HG03521 (cell line): ENCODE measurements at regions not wholly inside any gene's neighbourhood (a gene's known extent, or its start where the extent isn't known, plus 50 kb on each side); places are given as distances from the start of the nearest gene placed in this dataset.
"Not testable (repeated sequence)": the region's sequence is repeated elsewhere in the genome, so short reads cannot be mapped to it uniquely, and the experiment has no call there.

Experiments used
- ATAC-seq: cut with Tn5 transposase; IDR thresholded peaks from one replicate; pipeline ENCODE4 v1.9.1; 2021; ENCODE audit warnings: mild to moderate bottlenecking, moderate library complexity; ENCODE audit not compliant: unreplicated experiment

GRCh38 chr5:114953565-114953964 lies 216.1 kb downstream of the TRIM36 start:
- no peak for ATAC-seq

- no peak for ATAC-seq
Observed at GRCh38 chr5:114952876-114953275, 216.8 kb downstream of the TRIM36 start.

GRCh38 chr5:114949756-114950155 lies 220.0 kb downstream of the TRIM36 start:
- ATAC-seq = no peak

- no peak for ATAC-seq
Observed at GRCh38 chr5:114948986-114949621, 220.6 kb downstream of the TRIM36 start.

GRCh38 chr5:114948363-114948762 lies 221.3 kb downstream of the TRIM36 start:
- no peak for ATAC-seq

- ATAC-seq = no peak
Observed at GRCh38 chr5:114940709-114941108, 229.0 kb downstream of the TRIM36 start.

GRCh38 chr5:114935490-114935889 lies 234.2 kb downstream of the TRIM36 start:
- ATAC-seq = no peak

- no peak for ATAC-seq
Observed at GRCh38 chr5:114928644-114929462, 240.9 kb downstream of the TRIM36 start.

- ATAC-seq = no peak
Observed at GRCh38 chr5:114924769-114925168, 244.9 kb downstream of the TRIM36 start.

- ATAC-seq = no peak
Observed at GRCh38 chr5:114912189-114912920, 257.4 kb downstream of the TRIM36 start.

- ATAC-seq = no peak
Observed at GRCh38 chr5:114910727-114911126, 259.0 kb downstream of the TRIM36 start.

- ATAC-seq = no peak
Observed at GRCh38 chr5:114909424-114909823, 260.3 kb downstream of the TRIM36 start.

- no peak for ATAC-seq
Observed at GRCh38 chr5:114903767-114904166, 265.9 kb downstream of the TRIM36 start.

GRCh38 chr5:114898602-114899001 lies 271.1 kb downstream of the TRIM36 start:
- no peak for ATAC-seq

- no peak for ATAC-seq
Observed at GRCh38 chr5:114883675-114884074, 286.0 kb downstream of the TRIM36 start.

- no peak for ATAC-seq
Observed at GRCh38 chr5:114859438-114859735, 310.3 kb downstream of the TRIM36 start.

- ATAC-seq = no peak
Observed at GRCh38 chr5:114858665-114859437, 310.9 kb downstream of the TRIM36 start.

GRCh38 chr5:114857941-114858551 lies 311.7 kb downstream of the TRIM36 start:
- ATAC-seq = no peak

GRCh38 chr5:114844711-114845110 lies 325.0 kb downstream of the TRIM36 start:
- not testable (repeated sequence) for ATAC-seq

GRCh38 chr5:114839360-114839759 lies 330.3 kb downstream of the TRIM36 start:
- ATAC-seq = no peak

GRCh38 chr5:114838937-114839336 lies 330.8 kb downstream of the TRIM36 start:
- no peak for ATAC-seq
